IMR-90 (cell line): ENCODE measurements at regions not wholly inside any gene's neighbourhood (a gene's known extent, or its start where the extent isn't known, plus 50 kb on each side); places are given as distances from the start of the nearest gene placed in this dataset.

Experiments
- ATAC-seq: fragments of 200-7000 bp; cut with Tn5 transposase; 2 replicates; pipeline ENCODE4 v1.9.1; 2020; ENCODE audit warnings: low read depth, mild to moderate bottlenecking, moderate library complexity
- BruUV-seq: library from RNA; stranded (reverse); fragments of 400-500 nt; replicated peaks from 2 replicates; lab custom pipeline; 2021; lab: Mats Ljungman, UMichigan
- CTCF ChIA-PET: fragments of 300-600 bp; formaldehyde crosslinking; extraction: SDS; loops from one replicate; lab custom pipeline; 2021; ENCODE audit warnings: antibody characterized with exemption; lab: Yijun Ruan, JAX
- POLR2A ChIA-PET: fragments of 300-600 bp; sonication (Branson Sonifier 250); formaldehyde crosslinking; loops from one replicate; lab custom pipeline; 2022; ENCODE audit warnings: antibody characterized with exemption; ENCODE audit not compliant: unreplicated experiment; lab: Charles Lee
- DNase-seq: peaks from one replicate; pipeline ENCODE4 v3.0.0; 2013
- H2AFZ ChIP-seq: replicated peaks from 2 replicates; pipeline ENCODE3; 2013; ENCODE audit warnings: low read length, mild to moderate bottlenecking; ENCODE audit not compliant: poor library complexity
- H2AK5ac ChIP-seq: 2 replicates; pipeline ENCODE4 v1.6.1; 2013; ENCODE audit warnings: low read depth, low read length, inconsistent platforms
- H2AK9ac ChIP-seq: replicated peaks from 2 replicates; pipeline ENCODE3; 2013; ENCODE audit warnings: mild to moderate bottlenecking, low read depth, low read length, moderate library complexity; ENCODE audit not compliant: poor library complexity
- H2BK120ac ChIP-seq: 2 replicates; pipeline ENCODE4 v1.6.1; 2013; ENCODE audit warnings: low read depth, low read length, inconsistent platforms
- H2BK15ac ChIP-seq: 3 replicates; pipeline ENCODE4 v1.6.1; 2013; ENCODE audit warnings: low read depth, low read length, inconsistent platforms
- H2BK20ac ChIP-seq: 2 replicates; pipeline ENCODE4 v1.6.1; 2013; ENCODE audit warnings: low read depth, mild to moderate bottlenecking, inconsistent platforms, low read length, moderate library complexity
- H2BK5ac ChIP-seq: 2 replicates; pipeline ENCODE4 v1.6.1; 2013; ENCODE audit warnings: mild to moderate bottlenecking, low read depth, low read length, inconsistent platforms; ENCODE audit not compliant: poor library complexity, severe bottlenecking
- H3K14ac ChIP-seq: replicated peaks from 2 replicates; pipeline ENCODE4 v1.6.1; 2013; ENCODE audit warnings: low read depth, low read length, inconsistent platforms
- H3K18ac ChIP-seq: 2 replicates; pipeline ENCODE4 v1.6.1; 2013; ENCODE audit warnings: low read depth, low read length, control low read depth
- H3K23ac ChIP-seq: 2 replicates; pipeline ENCODE4 v1.6.1; 2013; ENCODE audit warnings: low read depth, low read length, inconsistent platforms
- H3K27ac ChIP-seq: 2 replicates; pipeline ENCODE4 v1.5.1; 2013; ENCODE audit warnings: mild to moderate bottlenecking, control low read depth, low read length; ENCODE audit not compliant: insufficient read depth
- H3K27me3 ChIP-seq: 2 replicates; pipeline ENCODE4 v1.6.1; 2013; ENCODE audit warnings: low read length; ENCODE audit not compliant: control insufficient read depth, insufficient read depth
- H3K36me3 ChIP-seq: 2 replicates; pipeline ENCODE4 v1.6.1; 2013; ENCODE audit warnings: low read length, mixed read lengths; ENCODE audit not compliant: control insufficient read depth, insufficient read depth
- H3K4ac ChIP-seq: 2 replicates; pipeline ENCODE4 v1.6.1; 2013; ENCODE audit warnings: low read depth, low read length, inconsistent platforms
- H3K4me1 ChIP-seq: 2 replicates; pipeline ENCODE4 v1.6.1; 2013; ENCODE audit warnings: low read length, mixed read lengths; ENCODE audit not compliant: control insufficient read depth, insufficient read depth
- H3K4me2 ChIP-seq: 2 replicates; pipeline ENCODE4 v1.6.1; 2013; ENCODE audit warnings: low read depth, mild to moderate bottlenecking, control low read depth, low read length, moderate library complexity
- H3K4me3 ChIP-seq: 2 replicates; pipeline ENCODE4 v1.5.1; 2013; ENCODE audit warnings: low read depth, mild to moderate bottlenecking, control low read depth, low read length, moderate library complexity; ENCODE audit not compliant: insufficient read depth
- H3K56ac ChIP-seq: 2 replicates; pipeline ENCODE4 v1.6.1; 2013; ENCODE audit warnings: low read length, inconsistent platforms; ENCODE audit not compliant: insufficient read depth; ENCODE audit errors: extremely low read depth
- H3K79me1 ChIP-seq, 2 experiments: 2 replicates each; pipeline ENCODE4 v1.6.1; 2013; ENCODE audit warnings: low read length in 2 of 2, inconsistent platforms in 1 of 2, low read depth in 1 of 2
- H3K9ac ChIP-seq: 2 replicates; pipeline ENCODE4 v1.6.1; 2013; ENCODE audit warnings: low read depth, low read length, control low read depth
- H3K9me1 ChIP-seq: 2 replicates; pipeline ENCODE4 v1.6.1; 2013; ENCODE audit warnings: low read length, inconsistent platforms; ENCODE audit not compliant: insufficient read depth
- H3K9me3 ChIP-seq: 2 replicates; pipeline ENCODE4 v1.6.1; 2013; ENCODE audit warnings: low read length; ENCODE audit not compliant: control insufficient read depth, insufficient read depth
- H4K20me1 ChIP-seq: 2 replicates; pipeline ENCODE4 v1.6.1; 2013; ENCODE audit warnings: low read length, inconsistent platforms; ENCODE audit not compliant: insufficient read depth
- H4K5ac ChIP-seq: 2 replicates; pipeline ENCODE4 v1.6.1; 2013; ENCODE audit warnings: mild to moderate bottlenecking, low read depth, low read length, control low read depth
- H4K8ac ChIP-seq, 2 experiments: 2 replicates each; pipeline ENCODE4 v1.6.1; 2013; ENCODE audit warnings: low read depth in 2 of 2, low read length in 2 of 2, control low read depth in 1 of 2, inconsistent platforms in 1 of 2
- H4K91ac ChIP-seq: 2 replicates; pipeline ENCODE4 v1.6.1; 2013; ENCODE audit warnings: low read depth, low read length, inconsistent platforms; ENCODE audit not compliant: insufficient read depth
- BHLHE40 ChIP-seq: fragments of 150-350 bp; IDR thresholded peaks from 2 replicates; pipeline ENCODE4 v1.6.1; 2016; ENCODE audit warnings: mild to moderate bottlenecking, low read depth, low read length
- CEBPB ChIP-seq: IDR thresholded peaks from 2 replicates; pipeline ENCODE4 v1.6.1; 2012; ENCODE audit warnings: low read depth, low read length, improper control_type of control experiment
- CHD1 ChIP-seq: IDR thresholded peaks from 2 replicates; pipeline ENCODE4 v1.6.1; 2012; ENCODE audit warnings: low read depth, low read length, improper control_type of control experiment
- CTCF ChIP-seq: conservative IDR thresholded peaks from 2 replicates; pipeline ENCODE4 v1.5.1; 2012; ENCODE audit warnings: mild to moderate bottlenecking, low read depth, low read length, improper control_type of control experiment
- ELK1 ChIP-seq: fragments of 150-350 bp; IDR thresholded peaks from 2 replicates; pipeline ENCODE4 v1.6.1; 2016; ENCODE audit warnings: low read depth, mild to moderate bottlenecking, low read length, moderate library complexity, borderline replicate concordance
- MAFK ChIP-seq: IDR thresholded peaks from 2 replicates; pipeline ENCODE4 v1.6.1; 2012; ENCODE audit warnings: low read depth, low read length, improper control_type of control experiment
- MXI1 ChIP-seq: IDR thresholded peaks from 2 replicates; pipeline ENCODE4 v1.6.1; 2012; ENCODE audit warnings: low read depth, mild to moderate bottlenecking, low read length, moderate library complexity, borderline replicate concordance
- NFE2L2 ChIP-seq: fragments of 150-350 bp; IDR thresholded peaks from 2 replicates; pipeline ENCODE4 v1.6.1; 2016; ENCODE audit warnings: low read depth, mild to moderate bottlenecking, low read length
- POLR2A ChIP-seq: IDR thresholded peaks from 2 replicates; pipeline ENCODE4 v1.6.1; 2012; ENCODE audit warnings: mild to moderate bottlenecking, low read depth, low read length
- SMC3 ChIP-seq: fragments of 150-350 bp; IDR thresholded peaks from 2 replicates; pipeline ENCODE4 v1.6.1; 2016; ENCODE audit warnings: low read depth, mild to moderate bottlenecking, antibody characterized with exemption, low read length, moderate library complexity
- USF2 ChIP-seq: fragments of 150-350 bp; IDR thresholded peaks from 2 replicates; pipeline ENCODE4 v1.6.1; 2017; ENCODE audit warnings: mild to moderate bottlenecking, antibody characterized with exemption, low read length, low read depth
- WGBS, 2 experiments: methylation state at CpG; one replicate each; pipeline versions ENCODE4 v1.1.5 to v1.1.7; 2013; ENCODE audit warnings: missing lambda C conversion rate in 2 of 2; ENCODE audit not compliant: insufficient read length in 1 of 2; ENCODE audit errors: extremely low coverage in 2 of 2; 5-methylcytosine and 5-hydroxymethylcytosine counted together
- dilution Hi-C: fragments of 300-500 bp; cut with HindIII; formaldehyde crosslinking; loops from one replicate; pipeline ENCODE4 v1.14.3; 2018; ENCODE audit warnings: low sequenced_read_pairs; ENCODE audit not compliant: unreplicated experiment
- in situ Hi-C: fragments of 300-500 bp; cut with MboI; formaldehyde crosslinking; loops from 3 replicates; pipeline ENCODE4 v1.14.3; 2019; ENCODE audit warnings: low sequenced_read_pairs, inconsistent platforms, mixed read lengths
- intact Hi-C: fragments of 100-400 bp; cut with micrococcal nuclease; formaldehyde crosslinking; loops from 2 replicates; pipeline ENCODE4 v1.10.0; 2022

- dilution Hi-C loops, result no loop called here
- intact Hi-C loops, result no loop called here
- POLR2A ChIA-PET, result no interaction called here
These were observed 100.7 kb upstream of the ID2 start for GRCh38 chr2:8581234-8581561.

More at GRCh38 chr2:8581234-8581561, 100.7 kb upstream of the ID2 start:
- no peak overlapping the region for H4K91ac ChIP-seq
- TF ChIP-seq CEBPB (no peak), USF2 (no peak), BHLHE40 (no peak), POLR2A (no peak), ELK1 (no peak), CHD1 (no peak), CTCF (no peak), SMC3 (no peak), NFE2L2 (no peak), MAFK (no peak), MXI1 (no peak)
- no peak overlapping the region for H2BK20ac ChIP-seq
- no peak overlapping the region for H3K18ac ChIP-seq
- no peaks in the 10 kb centered on the region for H3K9me3 ChIP-seq
- H2BK120ac ChIP-seq, result no peak overlapping the region
- ATAC-seq, result no peak
- CTCF ChIA-PET, result no interaction called here
- no peak overlapping the region for H4K5ac ChIP-seq
- in situ Hi-C loops, result no loop called here
- H2AK9ac ChIP-seq, result peak overlapping the region; percentile 78
- no peak overlapping the region for H3K23ac ChIP-seq
- no peak overlapping the region for H4K8ac ChIP-seq
- H3K27ac ChIP-seq, result no peak overlapping the region
- no peak overlapping the region for H3K4ac ChIP-seq
- no peak overlapping the region for H3K4me3 ChIP-seq
- H3K9ac ChIP-seq, result no peak overlapping the region
- no peaks in the 10 kb centered on the region for H3K27me3 ChIP-seq
- no peak overlapping the region for H2AFZ ChIP-seq
- no peaks in the 10 kb centered on the region for H3K36me3 ChIP-seq
- H3K9me1 ChIP-seq, result 0 out of 2 replicates have a peak, but pooled peaks cover under 1% of the 10 kb centered on the region
- H3K4me1 ChIP-seq, result no peaks in the 10 kb centered on the region
- WGBS, 2 experiments, result no CpG with 5 or more reads among the region's 6 CpGs
- no peaks in the 10 kb centered on the region for H4K20me1 ChIP-seq
- no peak overlapping the region for H2AK5ac ChIP-seq
- no peak overlapping the region for H3K14ac ChIP-seq
- no peak for DNase-seq
- no peak overlapping the region for H3K4me2 ChIP-seq
- no peaks in the 10 kb centered on the region for H3K79me1 ChIP-seq
- H2BK5ac ChIP-seq, result no peak overlapping the region
- H3K56ac ChIP-seq, result no peak overlapping the region
- BruUV-seq, result no TSS peak
- no peak overlapping the region for H2BK15ac ChIP-seq
